ENCODE measurements at regions not wholly inside any gene's neighbourhood (a gene's known extent, or its start where the extent isn't known, plus 50 kb on each side); places are given as distances from the start of the nearest gene placed in this dataset.
"Not testable (repeated sequence)": the region's sequence is repeated elsewhere in the genome, so short reads cannot be mapped to it uniquely, and the experiment has no call there.

DNA sequence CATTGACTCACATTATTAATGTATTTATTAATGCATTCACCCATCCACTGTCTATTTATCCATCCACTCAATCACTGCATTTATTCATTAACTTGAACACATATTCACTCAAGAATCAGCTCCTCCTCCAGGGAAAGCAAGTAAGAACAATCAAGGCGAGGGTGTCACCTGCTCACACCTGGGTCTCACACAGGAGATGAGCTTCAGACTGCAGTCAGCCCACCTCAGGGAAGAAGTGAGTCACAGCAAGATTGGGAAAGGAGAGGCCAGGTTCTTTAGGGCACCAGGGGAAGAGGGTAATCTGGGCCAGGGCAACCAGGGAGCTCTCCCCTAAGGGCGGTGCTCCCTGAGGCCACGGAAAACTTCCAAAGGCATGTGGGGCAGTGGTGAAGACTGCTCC, 367.3 kb downstream of the BCL11B start:
- no peak for DNase-seq (ENCODE audit: low read depth in 2 of 2)

DNA sequence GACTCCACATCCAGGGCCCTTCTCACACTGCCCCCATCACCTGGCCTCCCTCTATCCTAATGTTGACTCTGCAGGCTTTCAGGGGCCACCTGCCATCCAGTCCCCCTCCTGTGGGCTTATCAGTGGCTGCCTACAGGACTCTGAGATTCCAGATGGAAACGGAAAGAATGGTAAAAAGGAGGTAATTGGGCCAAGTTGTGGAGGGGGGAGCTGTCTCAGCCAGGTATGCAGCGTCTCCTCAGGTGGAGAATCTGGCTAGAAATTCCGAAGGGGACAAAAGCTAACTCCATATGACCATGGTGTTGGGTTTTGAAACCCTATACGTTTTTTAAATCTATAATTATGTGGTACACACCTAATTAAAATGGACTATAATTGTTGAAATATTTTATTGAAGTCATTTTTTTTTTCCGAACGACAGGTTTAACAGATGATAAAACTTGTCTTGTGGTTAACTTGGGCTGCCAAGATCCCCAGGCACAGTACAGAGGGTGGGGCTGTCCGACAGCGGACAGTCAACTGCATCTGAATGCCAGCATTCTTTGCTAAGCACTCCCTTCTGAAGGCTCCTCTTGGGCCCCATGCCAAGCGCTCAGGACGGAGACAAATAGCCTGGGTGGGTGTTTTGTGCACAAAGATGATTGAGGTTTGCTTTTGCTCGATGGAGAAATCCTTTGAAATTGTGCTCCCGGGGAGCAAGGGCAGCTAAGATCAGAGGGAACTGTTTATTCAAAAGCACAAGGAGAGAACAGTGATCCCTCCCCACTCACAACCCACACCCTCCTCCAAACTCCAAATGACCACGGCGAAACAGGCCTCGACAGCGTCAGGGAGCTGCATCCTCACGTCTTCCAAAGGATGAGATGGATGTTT, 365.6 kb downstream of the BCL11B start:
- no peak for DNase-seq (ENCODE audit: low read depth in 2 of 2)

GRCh38 chr14:98907271-98907670, 364.7 kb downstream of the BCL11B start:
- DNase-seq (ENCODE audit: low read depth in 2 of 2) = no peak

DNA sequence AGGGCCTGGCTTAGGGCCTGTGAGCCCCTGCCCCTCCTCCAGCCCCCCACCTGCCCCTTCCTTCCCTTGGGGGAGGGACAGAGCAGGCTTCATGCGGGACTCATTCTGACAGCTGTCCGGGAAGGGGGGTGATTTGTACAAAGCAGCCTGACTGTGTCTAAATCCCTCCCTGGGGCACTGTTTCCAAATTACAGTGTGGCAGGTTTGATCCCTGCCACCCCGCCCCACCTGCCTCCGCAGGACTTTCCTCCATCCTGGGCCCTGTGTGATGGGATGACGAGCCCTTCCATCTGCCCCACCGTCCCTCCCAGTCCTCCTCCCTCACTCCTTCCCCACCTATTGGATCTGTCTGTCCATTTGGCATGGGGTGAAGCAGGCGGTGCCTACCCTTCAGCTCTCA, 363.9 kb downstream of the BCL11B start:
- DNase-seq (ENCODE audit: low read depth in 2 of 2) = no peak

- no peak for DNase-seq (ENCODE audit: low read depth in 2 of 2)
Measured at GRCh38 chr14:98909251-98909944, 362.6 kb downstream of the BCL11B start.

DNA sequence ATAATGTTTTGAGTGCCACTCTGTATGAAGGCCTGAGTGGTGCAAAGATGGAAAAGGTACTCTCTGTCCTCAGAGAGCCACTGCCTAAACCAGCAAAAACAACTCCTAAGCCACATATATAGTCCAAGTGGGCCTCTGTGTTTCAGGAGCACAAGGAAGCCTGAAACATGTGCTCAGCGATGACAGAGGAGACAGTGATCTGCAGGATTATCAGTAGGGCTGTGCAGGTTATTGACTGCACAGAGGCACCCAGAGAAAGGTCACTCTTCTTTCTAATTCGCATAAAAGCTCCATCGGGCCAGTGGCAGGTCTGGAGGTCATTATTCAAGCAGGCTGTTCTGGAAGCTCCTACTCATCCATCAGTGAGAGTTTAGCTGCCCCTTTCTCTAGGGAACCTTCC, 361.9 kb downstream of the BCL11B start:
- no peak for DNase-seq (ENCODE audit: low read depth in 2 of 2)

- DNase-seq (ENCODE audit: low read depth in 2 of 2) = no peak
Measured at GRCh38 chr14:98912655-98913054, 359.3 kb downstream of the BCL11B start.

DNA sequence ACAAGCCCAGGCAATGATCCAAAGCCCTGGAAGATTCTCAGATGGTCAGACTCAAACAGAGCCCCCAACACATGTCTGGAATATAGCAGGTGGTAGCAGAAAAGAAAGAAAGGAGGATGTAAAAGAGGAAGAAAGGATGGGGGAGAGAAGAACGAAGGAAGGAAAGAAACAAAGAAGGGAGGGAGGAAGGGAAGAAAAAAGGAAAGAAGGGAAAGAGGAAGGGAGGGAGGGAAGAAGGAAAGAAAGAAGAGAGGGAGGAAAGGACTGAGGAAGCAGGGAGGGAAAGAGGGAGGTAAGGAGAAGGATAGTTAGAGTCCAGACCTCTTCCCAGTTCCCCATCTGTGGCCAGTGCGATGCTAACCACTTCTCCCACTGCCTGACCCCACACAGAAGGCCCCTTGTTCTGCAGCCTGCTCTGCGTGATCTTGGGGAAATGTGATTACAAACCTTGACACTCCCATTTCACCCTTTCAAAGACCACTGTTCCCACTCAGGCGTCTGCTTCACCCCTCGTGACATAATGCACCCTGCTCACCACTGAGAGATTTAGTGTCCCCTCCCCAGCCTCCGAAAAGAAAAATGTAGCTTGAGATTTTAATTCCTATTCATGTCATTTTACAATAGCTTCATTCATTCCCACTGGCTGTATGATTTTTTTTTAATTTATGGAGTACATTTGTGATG, 357.9 kb downstream of the BCL11B start:
- DNase-seq (ENCODE audit: low read depth in 2 of 2) = no peak

DNA sequence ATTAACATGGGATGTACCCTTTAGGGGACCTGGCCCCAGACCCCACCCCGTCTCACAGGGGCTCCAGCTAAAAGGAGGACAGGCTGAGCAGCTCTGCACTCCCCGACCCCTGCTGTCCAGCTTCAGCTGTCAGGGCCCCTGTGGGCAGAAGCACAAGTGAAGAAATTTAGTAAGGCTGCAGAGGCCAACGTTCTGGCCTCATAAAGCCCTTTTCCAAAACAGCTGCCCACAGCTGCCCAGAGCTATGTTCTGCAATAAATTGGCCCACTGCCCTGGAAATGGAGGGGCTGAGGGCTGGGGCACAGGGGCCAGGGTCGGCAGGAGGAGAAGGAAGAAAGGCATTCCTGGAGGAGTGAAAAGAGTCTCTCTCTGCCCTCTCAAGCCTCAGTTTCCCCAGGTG, 357.1 kb downstream of the BCL11B start:
- DNase-seq (ENCODE audit: low read depth in 2 of 2) = no peak

- DNase-seq (ENCODE audit: low read depth in 2 of 2) = no peak
Measured at GRCh38 chr14:98915625-98916024, 356.4 kb downstream of the BCL11B start.

DNA sequence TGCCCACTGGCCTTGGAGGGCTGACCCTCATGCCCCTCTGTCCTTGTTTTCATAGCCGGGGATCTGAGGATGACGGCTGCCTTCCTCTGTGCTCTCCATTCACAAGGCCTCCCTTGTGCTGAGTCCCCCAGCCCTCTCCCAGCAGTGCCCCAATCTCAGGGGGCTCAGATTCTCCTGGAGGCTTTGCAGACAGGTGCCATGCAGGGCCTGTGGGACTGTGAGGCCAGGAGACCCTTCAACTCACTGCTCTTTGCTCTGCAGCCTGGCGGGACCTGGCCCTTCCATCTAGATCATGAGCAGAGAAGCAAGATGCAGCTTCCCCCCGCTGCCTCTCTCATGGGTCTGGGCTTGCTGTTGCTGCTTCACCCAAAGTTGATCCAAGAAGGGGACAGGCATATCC, 356.0 kb downstream of the BCL11B start:
- DNase-seq (ENCODE audit: low read depth in 2 of 2) = no peak

GRCh38 chr14:98916476-98916875, 355.5 kb downstream of the BCL11B start:
- DNase-seq (ENCODE audit: low read depth in 2 of 2) = no peak

DNA sequence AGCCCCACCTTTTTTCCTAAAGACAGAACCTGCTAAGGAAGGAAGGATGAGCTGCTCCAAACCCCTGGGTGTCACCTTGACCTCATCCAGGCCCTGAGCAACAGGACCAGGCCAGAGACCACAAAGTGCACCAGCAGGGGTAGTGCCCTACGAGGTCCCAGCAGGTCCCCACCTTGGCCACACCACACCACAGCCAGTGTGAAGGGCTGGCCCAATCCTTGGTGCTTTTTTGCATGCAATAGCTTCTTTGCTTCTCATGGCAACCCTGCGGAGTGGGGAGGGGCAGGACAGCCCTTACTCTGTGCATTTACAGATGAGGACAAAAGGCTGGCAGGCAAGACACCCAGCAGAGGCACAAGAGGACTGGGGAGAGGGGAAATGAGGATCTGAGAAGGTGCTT, 352.6 kb downstream of the BCL11B start:
- DNase-seq (ENCODE audit: low read depth in 2 of 2) = no peak

- not testable (repeated sequence) for DNase-seq (ENCODE audit: low read depth in 2 of 2)
Measured at GRCh38 chr14:98921306-98921705, 350.7 kb downstream of the BCL11B start.

GRCh38 chr14:98923596-98923995, 348.4 kb downstream of the BCL11B start:
- DNase-seq (ENCODE audit: low read depth in 2 of 2) = no peak

GRCh38 chr14:98924046-98924445, 348.0 kb downstream of the BCL11B start:
- DNase-seq (ENCODE audit: low read depth in 2 of 2) = no peak

DNA sequence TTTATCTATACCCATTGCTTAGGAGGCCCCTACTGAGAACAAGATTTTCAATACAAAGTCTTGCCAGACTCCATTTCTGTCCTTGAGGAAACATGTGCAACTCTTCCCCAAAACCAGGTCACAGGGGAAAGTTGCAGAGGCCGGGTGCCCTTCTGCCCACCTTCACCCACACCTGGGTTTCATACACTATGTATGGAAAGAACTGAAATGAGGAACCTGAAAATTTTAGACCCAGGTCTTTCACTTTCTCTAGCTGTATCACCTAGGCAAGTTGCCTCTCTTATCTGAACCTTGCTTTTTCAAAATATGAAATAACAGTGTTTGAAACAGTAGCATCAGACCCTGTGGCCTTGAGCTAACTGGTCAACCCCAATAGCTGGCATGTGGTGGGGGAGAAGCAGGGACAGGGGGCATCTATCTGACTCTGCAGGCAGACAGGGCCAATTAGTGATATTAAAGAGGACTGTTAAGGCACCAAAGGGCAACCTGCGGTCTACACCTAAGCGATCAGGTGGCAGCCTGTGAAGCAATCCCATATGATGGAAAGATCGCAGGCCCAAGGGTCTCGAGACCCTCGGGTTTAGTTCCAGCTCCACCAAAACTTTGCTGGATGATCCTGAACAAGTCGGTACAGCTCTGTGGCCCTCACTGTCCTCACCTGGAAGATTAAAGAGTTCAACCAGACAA, 346.5 kb downstream of the BCL11B start:
- DNase-seq (ENCODE audit: low read depth in 2 of 2) = no peak

DNA sequence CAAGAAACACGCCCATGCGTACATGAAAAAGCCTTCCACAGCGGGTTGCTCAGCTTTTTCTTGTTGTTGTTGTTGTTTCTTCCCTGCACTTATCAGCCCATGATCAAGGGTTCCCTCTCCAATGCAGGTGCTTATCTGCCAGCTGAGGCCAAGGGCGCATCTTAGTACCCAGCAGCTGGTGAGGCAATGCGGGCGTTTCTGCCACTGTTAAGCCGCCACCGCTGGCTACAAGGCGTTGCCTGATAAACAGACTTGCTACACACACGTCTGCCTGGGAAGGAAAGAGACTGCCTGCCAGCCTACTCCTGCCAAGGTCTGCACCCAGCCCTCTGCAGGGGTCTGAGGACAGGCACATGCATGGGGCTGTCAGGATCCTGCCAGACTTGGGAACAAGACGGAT, 345.9 kb downstream of the BCL11B start:
- DNase-seq (ENCODE audit: low read depth in 2 of 2) = peak in 1 of 2 donors; percentile 9

GRCh38 chr14:98926801-98927200, 345.2 kb downstream of the BCL11B start:
- no peak for DNase-seq (ENCODE audit: low read depth in 2 of 2)

- no peak for DNase-seq (ENCODE audit: low read depth in 2 of 2)
Measured at GRCh38 chr14:98927986-98928385, 344.0 kb downstream of the BCL11B start.

DNA sequence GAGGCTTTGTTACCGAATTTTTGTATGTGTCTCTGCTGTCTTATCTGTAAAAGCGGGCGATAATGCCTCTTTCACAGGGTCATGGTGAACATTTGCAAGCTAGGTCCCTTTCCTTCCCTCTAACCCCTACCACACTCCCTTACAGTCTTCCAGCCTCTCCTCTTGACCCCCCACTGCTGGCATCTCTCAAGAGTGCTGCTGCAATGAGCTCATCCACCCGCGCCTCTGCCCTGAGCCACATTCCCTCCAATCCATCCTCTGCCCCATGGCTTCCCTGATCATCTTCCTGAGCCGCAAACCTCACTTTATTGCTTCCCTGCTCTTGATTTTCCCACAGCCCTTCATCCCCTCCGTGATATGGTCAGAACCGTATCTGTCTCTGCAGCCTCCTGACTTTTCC, 343.6 kb downstream of the BCL11B start:
- DNase-seq (ENCODE audit: low read depth in 2 of 2) = no peak

- no peak for DNase-seq (ENCODE audit: low read depth in 2 of 2)
Measured at GRCh38 chr14:98931126-98931525, 340.9 kb downstream of the BCL11B start.

Data from activated CD4-positive, alpha-beta T cell treated with anti-CD3 and anti-CD28 coated beads for 24 hours (primary cell).